MCF 10A (cell line): ENCODE measurements at regions not wholly inside any gene's neighbourhood (a gene's known extent, or its start where the extent isn't known, plus 50 kb on each side); places are given as distances from the start of the nearest gene placed in this dataset.
A peak's percentile ranks its signal among the peaks of the same experiment; 100 is the strongest.

ENCODE experiments used
- BruUV-seq: library from RNA; stranded (reverse); fragments of 400-500 nt; replicated peaks from 2 replicates; lab custom pipeline; 2021; lab: Mats Ljungman, UMichigan
- CTCF ChIA-PET: fragments of 300-600 bp; sonication (Branson Sonifier 250); formaldehyde crosslinking; extraction: SDS; loops from one replicate; lab custom pipeline; 2021; ENCODE audit warnings: antibody characterized with exemption, inconsistent platforms; lab: Yijun Ruan, JAX
- POLR2A ChIA-PET: fragments of 300-600, 350-650 bp; sonication (Branson Sonifier 250); formaldehyde crosslinking; extraction: SDS; loops from one replicate; lab custom pipeline; 2020; ENCODE audit warnings: antibody characterized with exemption, inconsistent platforms; lab: Yijun Ruan, JAX
- DNase-seq: peaks from one replicate; pipeline ENCODE4 v3.0.0-alpha.2; 2018; ENCODE audit not compliant: unreplicated experiment
- H3K27ac Mint-ChIP-seq: one replicate; pipeline ENCODE4 v1.8.0; 2022; ENCODE audit warnings: mild to moderate bottlenecking, low read depth, mixed read lengths; ENCODE audit not compliant: unreplicated experiment
- H3K27me3 Mint-ChIP-seq: one replicate; pipeline ENCODE4 v1.8.0; 2022; ENCODE audit warnings: mixed read lengths; ENCODE audit not compliant: insufficient read depth, unreplicated experiment
- H3K36me3 Mint-ChIP-seq: one replicate; pipeline ENCODE4 v1.8.0; 2022; ENCODE audit warnings: mild to moderate bottlenecking, moderate library complexity, mixed read lengths; ENCODE audit not compliant: insufficient read depth, unreplicated experiment
- H3K4me1 Mint-ChIP-seq: one replicate; pipeline ENCODE4 v1.8.0; 2022; ENCODE audit warnings: mixed read lengths; ENCODE audit not compliant: insufficient read depth, unreplicated experiment
- H3K4me3 Mint-ChIP-seq: one replicate; pipeline ENCODE4 v1.8.0; 2022; ENCODE audit warnings: mild to moderate bottlenecking, moderate library complexity, mixed read lengths; ENCODE audit not compliant: unreplicated experiment
- H3K9me3 Mint-ChIP-seq: one replicate; pipeline ENCODE4 v1.8.0; 2022; ENCODE audit warnings: mixed read lengths; ENCODE audit not compliant: unreplicated experiment
- CTCF ChIP-seq: fragments of 200-600 bp; IDR thresholded peaks from one replicate; pipeline ENCODE4 v1.8.0; 2022; ENCODE audit warnings: antibody characterized with exemption, mild to moderate bottlenecking; ENCODE audit not compliant: unreplicated experiment
- intact Hi-C: fragments of 100-400 bp; cut with micrococcal nuclease; formaldehyde crosslinking; loops from 2 replicates; pipeline ENCODE4 v1.14.1; 2022

- no peaks in the 10 kb centered on the region for H3K9me3 Mint-ChIP-seq
- TF ChIP-seq CTCF = no peak
- no peak for DNase-seq
- intact Hi-C loops = no loop called here
- no TSS peak for BruUV-seq
- peaks cover 55% of the 10 kb centered on the region for H3K27me3 Mint-ChIP-seq
- H3K4me1 Mint-ChIP-seq = no peaks in the 10 kb centered on the region
- no peak overlapping the region for H3K27ac Mint-ChIP-seq
- ChIA-PET CTCF (no interaction called here), POLR2A (no interaction called here)
- H3K36me3 Mint-ChIP-seq = no peaks in the 10 kb centered on the region
- no peak overlapping the region for H3K4me3 Mint-ChIP-seq
Observed at GRCh38 chr17:77738751-77739531, 219.6 kb upstream of the TNRC6C start.

GRCh38 chr17:77740481-77740880 is 218.0 kb upstream of the TNRC6C start:
- no peak for TF ChIP-seq CTCF
- no peaks in the 10 kb centered on the region for H3K36me3 Mint-ChIP-seq
- ChIA-PET POLR2A (interaction anchor here (0.6 kb wide), 1 partner anchor 244 kb away, joined by 4 read pairs; no protein-coding TSS in a partner anchor), CTCF (interaction anchor here (0.5 kb wide), 1 partner anchor 275 kb away, joined by 3 read pairs; no protein-coding TSS in a partner anchor)
- intact Hi-C loops = no loop called here
- H3K4me3 Mint-ChIP-seq = no peak overlapping the region
- peaks cover 55% of the 10 kb centered on the region for H3K27me3 Mint-ChIP-seq
- H3K4me1 Mint-ChIP-seq = no peaks in the 10 kb centered on the region
- H3K27ac Mint-ChIP-seq = no peak overlapping the region
- DNase-seq = no peak
- BruUV-seq = no TSS peak
- H3K9me3 Mint-ChIP-seq = peaks cover 12% of the 10 kb centered on the region

- H3K9me3 Mint-ChIP-seq = peaks cover 15% of the 10 kb centered on the region
- intact Hi-C loops = no loop called here
- H3K4me3 Mint-ChIP-seq = no peak overlapping the region
- ChIA-PET CTCF (no interaction called here), POLR2A (no interaction called here)
- TF ChIP-seq CTCF = peak; percentile 35
- H3K4me1 Mint-ChIP-seq = no peaks in the 10 kb centered on the region
- H3K27me3 Mint-ChIP-seq = peaks cover 53% of the 10 kb centered on the region
- DNase-seq = no peak
- no peak overlapping the region for H3K27ac Mint-ChIP-seq
- no peaks in the 10 kb centered on the region for H3K36me3 Mint-ChIP-seq
- BruUV-seq = no TSS peak
Observed at GRCh38 chr17:77741109-77741508, 217.4 kb upstream of the TNRC6C start.

GRCh38 chr17:77742579-77742978 is 215.9 kb upstream of the TNRC6C start:
- H3K9me3 Mint-ChIP-seq = peaks cover 15% of the 10 kb centered on the region
- H3K27me3 Mint-ChIP-seq = peaks cover 46% of the 10 kb centered on the region
- CTCF ChIA-PET = no interaction called here
- POLR2A ChIA-PET = no interaction called here
- BruUV-seq = no TSS peak
- no peaks in the 10 kb centered on the region for H3K36me3 Mint-ChIP-seq
- H3K4me3 Mint-ChIP-seq = no peak overlapping the region
- H3K4me1 Mint-ChIP-seq = no peaks in the 10 kb centered on the region
- no peak overlapping the region for H3K27ac Mint-ChIP-seq
- no peak for TF ChIP-seq CTCF
- intact Hi-C loops = no loop called here
- DNase-seq = no peak
